Ectodermal cell (in vitro differentiated cells): ENCODE measurements at regions not wholly inside any gene's neighbourhood (a gene's known extent, or its start where the extent isn't known, plus 50 kb on each side); places are given as distances from the start of the nearest gene placed in this dataset.

Source experiments
- H3K27ac ChIP-seq: 2 replicates; pipeline ENCODE4 v1.7.0; 2013; ENCODE audit warnings: mild to moderate bottlenecking, low read depth, low read length; ENCODE audit not compliant: insufficient read depth, poor library complexity, severe bottlenecking
- H3K27me3 ChIP-seq: 2 replicates; pipeline ENCODE4 v1.7.0; 2013; ENCODE audit warnings: mild to moderate bottlenecking, low read length; ENCODE audit not compliant: insufficient read depth, control insufficient read depth, poor library complexity, severe bottlenecking
- H3K36me3 ChIP-seq: one replicate; pipeline ENCODE4 v1.7.0; 2013; ENCODE audit warnings: low read length; ENCODE audit not compliant: control insufficient read depth, insufficient read depth
- H3K4me1 ChIP-seq: one replicate; pipeline ENCODE4 v1.7.0; 2013; ENCODE audit warnings: low read length; ENCODE audit not compliant: control insufficient read depth, insufficient read depth
- H3K4me3 ChIP-seq: 2 replicates; pipeline ENCODE4 v1.7.0; 2013; ENCODE audit warnings: low read depth, low read length, control low read depth; ENCODE audit not compliant: insufficient read depth
- H3K9me3 ChIP-seq: 2 replicates; pipeline ENCODE4 v1.7.0; 2013; ENCODE audit warnings: mild to moderate bottlenecking, low read length, moderate library complexity; ENCODE audit not compliant: control insufficient read depth
- WGBS, 2 experiments: methylation state at CpG; one replicate each; pipeline ENCODE4 v1.1.7; 2013; ENCODE audit warnings: missing lambda C conversion rate in 2 of 2; 5-methylcytosine and 5-hydroxymethylcytosine counted together

GRCh38 chr7:17659126-17659525 is 281.2 kb downstream of the SNX13 start:
- Histone ChIP-seq H3K36me3 (no peaks in the 10 kb centered on the region), H3K4me3 (no peak overlapping the region), H3K27me3 (no peaks in the 10 kb centered on the region), H3K9me3 (no peaks in the 10 kb centered on the region), H3K4me1 (no peaks in the 10 kb centered on the region), H3K27ac (no peak overlapping the region)
- WGBS, 2 experiments, result 85 to 93% methylated on average over 3 of the region's 3 CpGs

DNA sequence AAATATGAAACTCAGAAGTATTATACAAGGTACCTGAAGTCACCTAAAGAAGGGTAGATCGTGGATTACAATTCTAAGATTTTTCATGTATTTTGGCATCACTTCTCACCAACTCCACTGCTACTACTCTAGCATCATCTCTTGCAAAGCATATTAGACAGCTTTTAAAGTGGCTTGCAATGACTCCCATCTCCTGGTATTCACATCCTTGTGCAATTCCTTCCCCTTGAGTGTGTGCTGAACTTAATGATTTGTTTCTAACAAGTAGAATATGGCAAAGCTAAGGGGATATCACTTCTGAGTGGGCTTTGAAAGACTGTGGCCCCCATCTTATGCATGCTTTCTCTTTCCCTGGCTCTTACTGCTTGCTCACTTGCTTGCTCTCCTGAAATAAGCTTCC is 280.2 kb downstream of the SNX13 start:
- no peaks in the 10 kb centered on the region for H3K27me3 ChIP-seq
- H3K27ac ChIP-seq, result no peak overlapping the region
- H3K4me1 ChIP-seq, result no peaks in the 10 kb centered on the region
- H3K9me3 ChIP-seq, result no peaks in the 10 kb centered on the region
- no peaks in the 10 kb centered on the region for H3K36me3 ChIP-seq
- WGBS, 2 experiments, result 85 to 94% methylated on average over 1 of the region's 1 CpG
- H3K4me3 ChIP-seq, result no peak overlapping the region

DNA sequence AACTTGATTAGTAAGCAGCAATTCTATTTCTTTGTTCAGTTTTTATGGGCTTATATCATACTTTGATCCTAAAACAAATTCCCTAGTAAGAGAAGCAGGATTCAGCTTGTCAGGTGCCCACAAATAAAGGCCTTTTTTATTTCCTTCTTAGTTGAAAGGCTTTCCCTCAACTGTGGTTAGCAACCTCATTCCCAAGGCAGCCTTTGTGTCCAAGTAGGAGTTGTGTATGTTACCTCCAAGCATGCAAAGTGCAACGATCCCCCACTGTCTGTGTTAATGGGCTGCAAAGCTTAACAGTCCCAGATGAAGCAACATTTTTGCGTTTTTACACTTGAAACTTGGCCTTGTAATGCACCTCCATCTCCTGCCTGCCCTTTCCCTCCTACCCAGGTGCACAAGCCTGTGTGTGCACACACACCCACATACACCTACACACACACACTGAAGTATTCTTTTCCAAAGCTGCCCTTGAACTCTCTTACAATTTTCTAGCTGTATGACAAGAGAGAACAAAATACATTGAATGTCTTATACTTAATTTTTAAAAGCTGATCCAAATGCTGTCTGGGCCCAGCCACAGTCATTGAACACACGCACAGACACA is 278.2 kb downstream of the SNX13 start:
- no peaks in the 10 kb centered on the region for H3K9me3 ChIP-seq
- H3K27ac ChIP-seq, result no peak overlapping the region
- WGBS, 2 experiments, result 55 to 71% methylated on average over 3 of the region's 3 CpGs
- H3K27me3 ChIP-seq, result no peaks in the 10 kb centered on the region
- no peaks in the 10 kb centered on the region for H3K36me3 ChIP-seq
- no peaks in the 10 kb centered on the region for H3K4me1 ChIP-seq
- H3K4me3 ChIP-seq, result no peak overlapping the region

GRCh38 chr7:17663061-17663675 is 277.1 kb downstream of the SNX13 start:
- 94 to 96% methylated on average over 3 of the region's 3 CpGs for WGBS, 2 experiments
- H3K27me3 ChIP-seq, result no peaks in the 10 kb centered on the region
- H3K9me3 ChIP-seq, result no peaks in the 10 kb centered on the region
- no peaks in the 10 kb centered on the region for H3K36me3 ChIP-seq
- H3K27ac ChIP-seq, result no peak overlapping the region
- H3K4me3 ChIP-seq, result no peak overlapping the region
- no peaks in the 10 kb centered on the region for H3K4me1 ChIP-seq

- Histone ChIP-seq H3K4me1 (no peaks in the 10 kb centered on the region), H3K36me3 (no peaks in the 10 kb centered on the region), H3K4me3 (no peak overlapping the region), H3K9me3 (no peaks in the 10 kb centered on the region), H3K27me3 (no peaks in the 10 kb centered on the region), H3K27ac (no peak overlapping the region)
- WGBS, 2 experiments, result 94 to 95% methylated on average over 16 of the region's 16 CpGs
These were observed 275.3 kb downstream of the SNX13 start for GRCh38 chr7:17665029-17665428.

DNA sequence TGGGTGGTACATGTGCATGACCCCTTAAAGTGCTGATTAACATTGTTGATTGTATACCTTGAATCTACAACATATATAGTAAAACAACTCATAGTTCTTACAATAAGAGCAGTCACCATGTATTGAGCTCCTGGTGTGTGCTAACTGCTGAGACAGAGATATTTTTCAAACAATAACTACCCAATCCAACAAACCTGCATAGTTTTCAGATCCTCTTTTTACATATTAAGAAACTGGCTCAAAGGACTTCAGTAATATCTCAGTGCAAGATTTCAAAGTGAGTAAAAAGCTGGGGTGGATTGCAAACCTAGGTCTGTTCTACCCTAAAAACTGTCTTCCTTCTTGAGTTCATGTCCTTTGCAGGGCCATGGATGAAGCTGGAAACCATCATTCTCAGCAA is 272.2 kb downstream of the SNX13 start:
- no peaks in the 10 kb centered on the region for H3K4me1 ChIP-seq

DNA sequence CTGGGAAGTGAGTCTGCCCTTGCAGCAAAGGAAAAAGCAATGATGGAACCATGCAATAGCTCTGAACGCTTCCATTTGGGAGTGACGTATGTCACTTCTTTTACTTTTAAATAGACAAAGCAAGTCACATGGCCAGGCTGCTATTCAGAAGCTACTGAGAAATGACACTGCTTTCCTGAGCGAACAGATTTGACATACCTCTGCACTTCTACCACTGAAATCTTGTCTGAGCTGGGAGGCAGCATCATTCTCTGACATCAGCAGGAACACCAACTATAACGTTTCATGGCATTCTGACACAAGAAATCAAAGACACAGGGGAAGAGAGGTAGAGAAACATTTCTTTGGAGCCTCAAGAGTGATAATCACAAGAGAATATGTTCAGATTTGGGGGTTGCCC is 271.1 kb downstream of the SNX13 start:
- Histone ChIP-seq H3K27me3 (no peaks in the 10 kb centered on the region), H3K9me3 (no peaks in the 10 kb centered on the region), H3K4me1 (no peaks in the 10 kb centered on the region), H3K36me3 (no peaks in the 10 kb centered on the region), H3K27ac (no peak overlapping the region), H3K4me3 (no peak overlapping the region)
- WGBS, 2 experiments, result 82 to 84% methylated on average over 4 of the region's 4 CpGs

More for the DNA sequence above, 272.2 kb downstream of the SNX13 start:
- Histone ChIP-seq H3K27me3 (no peaks in the 10 kb centered on the region), H3K9me3 (no peaks in the 10 kb centered on the region), H3K27ac (no peak overlapping the region), H3K4me3 (no peak overlapping the region), H3K36me3 (no peaks in the 10 kb centered on the region)

- H3K27ac ChIP-seq, result no peak overlapping the region
- H3K36me3 ChIP-seq, result no peaks in the 10 kb centered on the region
- no peaks in the 10 kb centered on the region for H3K4me1 ChIP-seq
- 100% methylated on average over 1 to 2 of the region's 2 CpGs for WGBS, 2 experiments
- no peaks in the 10 kb centered on the region for H3K27me3 ChIP-seq
- H3K9me3 ChIP-seq, result no peaks in the 10 kb centered on the region
- no peak overlapping the region for H3K4me3 ChIP-seq
These were observed 268.3 kb downstream of the SNX13 start for GRCh38 chr7:17671956-17672355.

DNA sequence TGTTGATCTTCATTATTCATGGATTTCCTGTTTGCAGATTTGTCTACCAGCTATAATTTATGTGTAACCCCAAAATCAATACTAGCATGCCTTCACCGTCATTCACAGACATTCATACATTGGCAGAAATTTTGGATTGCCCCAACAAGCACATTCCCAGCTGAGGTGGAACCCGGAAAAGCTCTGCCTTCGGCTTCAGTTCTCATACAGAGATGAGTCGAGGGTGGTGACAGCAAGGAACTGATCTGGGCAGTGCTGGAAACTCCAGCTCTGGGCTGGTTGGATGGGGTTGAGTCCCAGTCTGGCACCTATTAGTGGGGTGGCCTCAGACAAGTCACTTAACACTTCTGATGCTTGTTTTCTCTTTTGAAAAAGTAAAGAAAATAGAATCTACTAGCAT is 267.5 kb downstream of the SNX13 start:
- H3K4me3 ChIP-seq, result no peak overlapping the region
- H3K27ac ChIP-seq, result no peak overlapping the region
- H3K9me3 ChIP-seq, result no peaks in the 10 kb centered on the region
- WGBS, 2 experiments, result 92 to 94% methylated on average over 4 of the region's 4 CpGs
- no peaks in the 10 kb centered on the region for H3K4me1 ChIP-seq
- no peaks in the 10 kb centered on the region for H3K27me3 ChIP-seq
- no peaks in the 10 kb centered on the region for H3K36me3 ChIP-seq

- Histone ChIP-seq H3K27me3 (no peaks in the 10 kb centered on the region), H3K27ac (no peak overlapping the region), H3K4me1 (peaks cover under 1% of the 10 kb centered on the region), H3K4me3 (no peak overlapping the region), H3K36me3 (no peaks in the 10 kb centered on the region), H3K9me3 (no peaks in the 10 kb centered on the region)
- WGBS, 2 experiments, result 95% methylated on average over 6 to 8 of the region's 8 CpGs
These were observed 265.9 kb downstream of the SNX13 start for GRCh38 chr7:17674166-17674942.
